ENCODE measurements at regions not wholly inside any gene's neighbourhood (a gene's known extent, or its start where the extent isn't known, plus 50 kb on each side); places are given as distances from the start of the nearest gene placed in this dataset.

GRCh38 chr17:72590882-72591281, 470.1 kb downstream of the SOX9 start:
- Mint-ChIP-seq H3K27ac (ENCODE audit: unreplicated experiment) (peak overlapping the region; percentile 87), H3K36me3 (ENCODE audit: unreplicated experiment) (no peaks in the 10 kb centered on the region), H3K9me3 (ENCODE audit: unreplicated experiment) (no peaks in the 10 kb centered on the region), H3K4me3 (ENCODE audit: unreplicated experiment) (peak overlapping the region; percentile 89), H3K27me3 (ENCODE audit: unreplicated experiment) (peaks cover 5% of the 10 kb centered on the region), H3K4me1 (ENCODE audit: unreplicated experiment) (peaks cover 45% of the 10 kb centered on the region)
- no peak for DNase-seq (ENCODE audit: extremely low spot score, unreplicated experiment)
- TF ChIP-seq, protein P1, sequence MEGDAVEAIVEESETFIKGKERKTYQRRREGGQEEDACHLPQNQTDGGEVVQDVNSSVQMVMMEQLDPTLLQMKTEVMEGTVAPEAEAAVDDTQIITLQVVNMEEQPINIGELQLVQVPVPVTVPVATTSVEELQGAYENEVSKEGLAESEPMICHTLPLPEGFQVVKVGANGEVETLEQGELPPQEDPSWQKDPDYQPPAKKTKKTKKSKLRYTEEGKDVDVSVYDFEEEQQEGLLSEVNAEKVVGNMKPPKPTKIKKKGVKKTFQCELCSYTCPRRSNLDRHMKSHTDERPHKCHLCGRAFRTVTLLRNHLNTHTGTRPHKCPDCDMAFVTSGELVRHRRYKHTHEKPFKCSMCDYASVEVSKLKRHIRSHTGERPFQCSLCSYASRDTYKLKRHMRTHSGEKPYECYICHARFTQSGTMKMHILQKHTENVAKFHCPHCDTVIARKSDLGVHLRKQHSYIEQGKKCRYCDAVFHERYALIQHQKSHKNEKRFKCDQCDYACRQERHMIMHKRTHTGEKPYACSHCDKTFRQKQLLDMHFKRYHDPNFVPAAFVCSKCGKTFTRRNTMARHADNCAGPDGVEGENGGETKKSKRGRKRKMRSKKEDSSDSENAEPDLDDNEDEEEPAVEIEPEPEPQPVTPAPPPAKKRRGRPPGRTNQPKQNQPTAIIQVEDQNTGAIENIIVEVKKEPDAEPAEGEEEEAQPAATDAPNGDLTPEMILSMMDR (IDR thresholded peaks at IDR 0.05) = no peak

DNA sequence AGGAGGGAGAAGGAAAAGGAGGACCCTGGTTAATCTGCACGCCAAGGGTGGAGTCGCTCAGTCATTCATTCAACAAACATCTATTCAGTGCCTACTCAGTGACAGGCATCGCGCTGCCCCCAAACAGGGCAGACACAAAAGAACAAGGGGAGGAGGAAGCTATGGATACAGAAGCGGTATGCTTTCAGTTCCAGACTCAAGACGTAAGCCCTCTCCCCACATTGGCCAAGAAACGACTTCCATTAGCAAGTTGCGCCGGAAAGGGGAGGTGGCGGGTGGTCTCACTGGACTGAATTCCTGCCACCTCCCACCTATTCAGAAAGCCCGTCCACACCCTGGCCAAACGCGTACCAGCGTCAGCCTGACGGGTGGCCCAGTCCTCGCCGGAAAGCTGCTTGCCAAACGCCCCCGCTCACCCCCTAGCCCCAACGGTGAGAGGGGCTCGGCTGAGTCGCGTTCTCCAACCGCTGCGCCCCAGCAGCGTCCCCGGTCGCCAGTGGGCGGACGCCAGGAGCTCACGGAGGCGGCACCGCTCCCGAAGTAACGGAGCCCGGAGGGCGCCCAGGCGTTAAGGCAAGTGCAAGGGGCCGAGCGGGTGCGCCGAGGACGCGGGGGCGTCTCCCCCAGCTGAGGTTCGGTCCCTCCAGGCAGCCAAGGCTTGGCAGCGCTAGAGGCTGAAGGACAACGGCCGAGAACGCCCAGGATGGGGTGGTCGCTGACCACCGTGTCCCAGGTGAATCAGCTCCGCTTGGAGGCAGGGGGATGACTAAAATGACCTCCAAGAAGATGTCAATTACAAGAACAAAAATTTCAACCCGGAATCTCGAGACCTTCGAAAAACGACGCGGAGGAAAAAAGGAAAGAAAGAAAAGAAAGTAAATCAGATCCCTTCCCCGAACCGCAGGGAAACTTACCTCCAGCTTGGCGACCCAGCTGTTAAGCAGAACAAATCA, 470.7 kb downstream of the SOX9 start:
- Mint-ChIP-seq H3K4me1 (ENCODE audit: unreplicated experiment) (peaks cover 44% of the 10 kb centered on the region), H3K27me3 (ENCODE audit: unreplicated experiment) (peaks cover 5% of the 10 kb centered on the region), H3K4me3 (ENCODE audit: unreplicated experiment) (peak overlapping the region; percentile 89), H3K9me3 (ENCODE audit: unreplicated experiment) (no peaks in the 10 kb centered on the region), H3K36me3 (ENCODE audit: unreplicated experiment) (no peaks in the 10 kb centered on the region), H3K27ac (ENCODE audit: unreplicated experiment) (peak overlapping the region; percentile 87)
- no peak for DNase-seq (ENCODE audit: extremely low spot score, unreplicated experiment)
- TF ChIP-seq, protein P1 (IDR thresholded peaks at IDR 0.05) = no peak

DNA sequence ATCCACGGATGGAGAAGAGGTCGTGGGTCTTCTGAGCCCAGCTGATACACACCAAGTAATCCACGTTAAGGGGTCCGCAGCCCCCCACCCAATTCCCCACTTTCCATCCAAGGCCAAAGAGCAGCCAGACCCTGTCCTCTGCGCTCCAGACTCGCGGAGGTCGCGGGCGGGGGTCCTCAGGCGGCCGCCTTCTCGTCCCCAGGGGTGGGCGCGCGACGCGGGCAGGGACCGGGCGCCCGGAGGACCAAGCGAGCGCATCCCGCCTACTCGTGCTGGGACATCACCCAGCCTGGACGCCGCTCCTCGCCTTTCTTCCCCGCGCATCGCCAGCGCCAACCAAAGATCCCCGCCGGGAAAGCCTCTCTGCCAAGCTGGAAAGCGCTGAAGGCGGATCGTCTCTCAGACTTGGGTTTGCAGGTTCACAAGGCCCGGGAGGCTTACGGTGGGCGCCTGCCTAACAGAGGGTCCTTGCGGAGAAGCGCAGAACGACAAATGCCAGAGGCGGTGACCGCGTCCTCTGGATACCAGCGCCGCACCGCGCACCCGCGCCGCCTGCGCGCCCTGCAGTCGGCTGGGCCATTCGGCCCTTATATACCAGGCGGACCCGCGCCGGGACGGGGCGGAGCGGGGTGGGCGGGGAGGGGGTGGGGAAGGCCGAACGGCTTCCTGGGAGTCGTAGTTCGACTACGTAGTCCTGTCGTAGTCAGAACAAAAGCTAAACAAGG, 471.6 kb downstream of the SOX9 start:
- no peaks in the 10 kb centered on the region for H3K9me3 Mint-ChIP-seq (ENCODE audit: unreplicated experiment)
- peak overlapping the region; percentile 87 for H3K27ac Mint-ChIP-seq (ENCODE audit: unreplicated experiment)

DNA sequence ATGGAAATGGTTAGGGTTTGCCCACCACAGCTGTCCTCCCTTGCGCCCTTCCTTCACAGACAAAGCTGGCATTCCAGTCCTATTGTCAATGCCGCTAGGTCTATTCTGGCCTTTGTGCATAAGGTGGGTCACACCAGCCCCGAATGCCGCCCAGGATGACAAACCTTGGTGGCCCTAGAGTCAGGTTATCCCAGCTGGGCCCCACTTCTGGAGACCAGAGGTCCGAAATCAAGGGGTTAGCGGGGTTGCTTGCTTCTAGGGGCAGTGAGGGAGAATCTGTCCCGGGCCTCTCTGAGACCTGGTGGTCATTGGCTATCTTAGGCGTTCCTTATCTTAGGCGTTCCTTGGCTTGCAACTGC, 472.1 kb downstream of the SOX9 start:
- Mint-ChIP-seq H3K27ac (ENCODE audit: unreplicated experiment) (no peak overlapping the region), H3K4me1 (ENCODE audit: unreplicated experiment) (peaks cover 30% of the 10 kb centered on the region), H3K27me3 (ENCODE audit: unreplicated experiment) (peaks cover 5% of the 10 kb centered on the region), H3K4me3 (ENCODE audit: unreplicated experiment) (no peak overlapping the region), H3K36me3 (ENCODE audit: unreplicated experiment) (no peaks in the 10 kb centered on the region), H3K9me3 (ENCODE audit: unreplicated experiment) (no peaks in the 10 kb centered on the region)
- no peak for DNase-seq (ENCODE audit: extremely low spot score, unreplicated experiment)
- TF ChIP-seq, protein P1 (IDR thresholded peaks at IDR 0.05) = no peak

More for the DNA sequence above, 471.6 kb downstream of the SOX9 start:
- Mint-ChIP-seq H3K4me1 (ENCODE audit: unreplicated experiment) (peaks cover 35% of the 10 kb centered on the region), H3K4me3 (ENCODE audit: unreplicated experiment) (peak overlapping the region; percentile 89), H3K27me3 (ENCODE audit: unreplicated experiment) (peaks cover 5% of the 10 kb centered on the region), H3K36me3 (ENCODE audit: unreplicated experiment) (no peaks in the 10 kb centered on the region)
- TF ChIP-seq, protein P1 (IDR thresholded peaks at IDR 0.05) = no peak
- DNase-seq (ENCODE audit: extremely low spot score, unreplicated experiment) = peak; percentile 95

GRCh38 chr17:72594248-72594647, 473.4 kb downstream of the SOX9 start:
- Mint-ChIP-seq H3K27me3 (ENCODE audit: unreplicated experiment) (peaks cover 5% of the 10 kb centered on the region), H3K9me3 (ENCODE audit: unreplicated experiment) (no peaks in the 10 kb centered on the region), H3K36me3 (ENCODE audit: unreplicated experiment) (no peaks in the 10 kb centered on the region), H3K27ac (ENCODE audit: unreplicated experiment) (no peak overlapping the region), H3K4me3 (ENCODE audit: unreplicated experiment) (no peak overlapping the region), H3K4me1 (ENCODE audit: unreplicated experiment) (peaks cover 24% of the 10 kb centered on the region)
- DNase-seq (ENCODE audit: extremely low spot score, unreplicated experiment) = no peak
- TF ChIP-seq, protein P1 (IDR thresholded peaks at IDR 0.05) = no peak
